ENCODE measurements at regions not wholly inside any gene's neighbourhood (a gene's known extent, or its start where the extent isn't known, plus 50 kb on each side); places are given as distances from the start of the nearest gene placed in this dataset.

GRCh38 chr4:31204874-31205273 lies 484.7 kb downstream of the PCDH7 start:
- Mint-ChIP-seq H3K36me3 (ENCODE audit: low read depth) (no peaks in the 10 kb centered on the region), H3K4me1 (no peaks in the 10 kb centered on the region), H3K9me3 (peaks cover 14% of the 10 kb centered on the region), H3K27ac (no peak overlapping the region), H3K27me3 (ENCODE audit: low read depth) (no peaks in the 10 kb centered on the region), H3K4me3 (no peak overlapping the region)
- TF ChIP-seq, protein P1, sequence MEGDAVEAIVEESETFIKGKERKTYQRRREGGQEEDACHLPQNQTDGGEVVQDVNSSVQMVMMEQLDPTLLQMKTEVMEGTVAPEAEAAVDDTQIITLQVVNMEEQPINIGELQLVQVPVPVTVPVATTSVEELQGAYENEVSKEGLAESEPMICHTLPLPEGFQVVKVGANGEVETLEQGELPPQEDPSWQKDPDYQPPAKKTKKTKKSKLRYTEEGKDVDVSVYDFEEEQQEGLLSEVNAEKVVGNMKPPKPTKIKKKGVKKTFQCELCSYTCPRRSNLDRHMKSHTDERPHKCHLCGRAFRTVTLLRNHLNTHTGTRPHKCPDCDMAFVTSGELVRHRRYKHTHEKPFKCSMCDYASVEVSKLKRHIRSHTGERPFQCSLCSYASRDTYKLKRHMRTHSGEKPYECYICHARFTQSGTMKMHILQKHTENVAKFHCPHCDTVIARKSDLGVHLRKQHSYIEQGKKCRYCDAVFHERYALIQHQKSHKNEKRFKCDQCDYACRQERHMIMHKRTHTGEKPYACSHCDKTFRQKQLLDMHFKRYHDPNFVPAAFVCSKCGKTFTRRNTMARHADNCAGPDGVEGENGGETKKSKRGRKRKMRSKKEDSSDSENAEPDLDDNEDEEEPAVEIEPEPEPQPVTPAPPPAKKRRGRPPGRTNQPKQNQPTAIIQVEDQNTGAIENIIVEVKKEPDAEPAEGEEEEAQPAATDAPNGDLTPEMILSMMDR (IDR thresholded peaks at IDR 0.05; ENCODE audit: unreplicated experiment in 3 of 3): no peak

- Mint-ChIP-seq H3K4me1 (no peaks in the 10 kb centered on the region), H3K4me3 (no peak overlapping the region), H3K27me3 (ENCODE audit: low read depth) (no peaks in the 10 kb centered on the region), H3K9me3 (no peaks in the 10 kb centered on the region), H3K27ac (no peak overlapping the region), H3K36me3 (ENCODE audit: low read depth) (no peaks in the 10 kb centered on the region)
- TF ChIP-seq, protein P1 (IDR thresholded peaks at IDR 0.05; ENCODE audit: unreplicated experiment in 3 of 3): no peak
Observed at GRCh38 chr4:31220921-31221320, 500.8 kb downstream of the PCDH7 start.

GRCh38 chr4:31228068-31228467 lies 507.9 kb downstream of the PCDH7 start:
- H3K27ac Mint-ChIP-seq: no peak overlapping the region
- no peak overlapping the region for H3K4me3 Mint-ChIP-seq
- no peaks in the 10 kb centered on the region for H3K36me3 Mint-ChIP-seq (ENCODE audit: low read depth)
- TF ChIP-seq, protein P1 (IDR thresholded peaks at IDR 0.05; ENCODE audit: unreplicated experiment in 3 of 3): no peak
- H3K9me3 Mint-ChIP-seq: no peaks in the 10 kb centered on the region
- H3K27me3 Mint-ChIP-seq (ENCODE audit: low read depth): no peaks in the 10 kb centered on the region
- no peaks in the 10 kb centered on the region for H3K4me1 Mint-ChIP-seq

DNA sequence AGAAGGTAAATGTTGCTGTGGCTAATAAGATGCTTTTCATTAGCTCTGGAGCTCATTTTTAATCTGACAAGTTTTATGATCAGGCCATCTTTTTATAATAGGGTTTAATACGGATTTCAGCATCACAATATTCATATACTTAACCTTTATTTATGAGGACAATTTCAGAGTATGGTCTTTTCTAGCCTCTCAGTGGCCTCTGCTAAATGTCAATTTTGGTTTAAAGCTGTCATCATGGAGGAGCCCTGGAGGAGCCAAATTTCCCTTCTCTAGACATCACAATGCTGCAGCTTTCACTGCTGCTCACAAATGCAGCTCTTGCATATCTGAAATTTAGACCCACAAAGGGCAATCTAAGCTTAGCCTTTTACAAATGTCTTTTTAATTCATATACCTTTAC lies 510.4 kb downstream of the PCDH7 start:
- TF ChIP-seq, protein P1 (IDR thresholded peaks at IDR 0.05; ENCODE audit: unreplicated experiment in 3 of 3): no peak
- Mint-ChIP-seq H3K27me3 (ENCODE audit: low read depth) (no peaks in the 10 kb centered on the region), H3K27ac (no peak overlapping the region), H3K36me3 (ENCODE audit: low read depth) (no peaks in the 10 kb centered on the region), H3K4me1 (no peaks in the 10 kb centered on the region), H3K9me3 (no peaks in the 10 kb centered on the region), H3K4me3 (no peak overlapping the region)

DNA sequence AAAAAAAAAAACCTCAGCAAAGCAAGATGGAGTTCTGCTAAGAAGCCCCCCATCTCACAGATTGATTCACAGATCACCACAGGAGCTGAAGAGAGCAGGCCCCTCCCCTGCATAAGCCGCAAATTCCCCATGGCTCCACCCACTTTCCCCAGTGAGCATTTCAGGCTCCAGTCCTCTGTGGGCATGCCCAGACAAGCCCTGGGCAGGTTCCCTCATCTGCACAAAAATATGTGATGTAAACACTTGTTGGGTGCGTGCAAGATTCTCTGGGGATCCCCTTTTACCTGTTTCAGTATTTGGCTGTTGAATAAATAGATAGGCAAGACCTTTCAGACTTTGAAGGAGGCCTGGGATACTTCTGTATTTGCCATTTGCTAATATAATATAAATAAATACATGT lies 514.3 kb downstream of the PCDH7 start:
- Mint-ChIP-seq H3K27ac (no peak overlapping the region), H3K27me3 (ENCODE audit: low read depth) (no peaks in the 10 kb centered on the region), H3K9me3 (peaks cover 9% of the 10 kb centered on the region), H3K4me3 (no peak overlapping the region), H3K4me1 (peaks cover 4% of the 10 kb centered on the region), H3K36me3 (ENCODE audit: low read depth) (no peaks in the 10 kb centered on the region)
- TF ChIP-seq, protein P1 (IDR thresholded peaks at IDR 0.05; ENCODE audit: unreplicated experiment in 3 of 3): no peak

DNA sequence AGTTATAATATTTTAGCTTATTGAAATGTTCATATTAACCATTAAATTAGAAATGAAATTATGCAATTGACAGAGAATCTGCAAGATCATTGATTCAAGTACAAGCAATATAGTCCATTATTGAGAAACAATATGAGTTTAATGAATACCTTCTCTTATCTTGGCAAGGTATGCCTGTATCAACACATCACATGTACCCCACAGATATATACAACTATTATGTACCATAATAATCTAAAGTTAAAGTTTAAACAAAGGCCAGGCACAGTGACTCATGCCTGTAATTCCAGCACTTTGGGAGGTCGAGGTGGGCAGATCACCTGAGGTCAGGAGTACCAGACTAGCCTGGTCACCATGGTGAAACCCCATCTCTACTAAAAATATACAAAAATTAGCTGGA lies 514.7 kb downstream of the PCDH7 start:
- H3K36me3 Mint-ChIP-seq (ENCODE audit: low read depth): no peaks in the 10 kb centered on the region
- H3K4me3 Mint-ChIP-seq: no peak overlapping the region
- H3K4me1 Mint-ChIP-seq: peaks cover 8% of the 10 kb centered on the region
- no peak overlapping the region for H3K27ac Mint-ChIP-seq
- H3K9me3 Mint-ChIP-seq: peaks cover 9% of the 10 kb centered on the region
- no peaks in the 10 kb centered on the region for H3K27me3 Mint-ChIP-seq (ENCODE audit: low read depth)
- TF ChIP-seq, protein P1 (IDR thresholded peaks at IDR 0.05; ENCODE audit: unreplicated experiment in 3 of 3): no peak

Data from nephron (organoid).